GM23338 (cell line): ENCODE measurements at regions not wholly inside any gene's neighbourhood (a gene's known extent, or its start where the extent isn't known, plus 50 kb on each side); places are given as distances from the start of the nearest gene placed in this dataset.

Experiments used
- ATAC-seq: fragments of 200-7000 bp; cut with Tn5 transposase; 3 replicates; pipeline ENCODE4 v1.9.1; 2020
- DNase-seq: peaks from one replicate; pipeline ENCODE4 v3.0.0-alpha.2; 2015; ENCODE audit warnings: low spot score
- H2AFZ ChIP-seq: fragments of 200-600 bp; sonication (generic); 2 replicates; pipeline ENCODE4 v1.8.0; 2016; ENCODE audit warnings: antibody characterized with exemption, mild to moderate bottlenecking, moderate library complexity
- H3F3A ChIP-seq: fragments of 200-600 bp; sonication (generic); replicated peaks from 2 replicates; pipeline ENCODE4 v1.8.0; 2017; ENCODE audit warnings: antibody characterized with exemption, mixed run types, low read depth
- H3K27ac ChIP-seq: fragments of 200-600 bp; sonication (generic); 2 replicates; pipeline ENCODE4 v1.6.1; 2016; ENCODE audit warnings: low read depth
- H3K27me3 ChIP-seq: fragments of 200-600 bp; sonication (generic); 2 replicates; pipeline ENCODE4 v1.8.0; 2016; ENCODE audit warnings: mild to moderate bottlenecking, mixed run types, moderate library complexity; ENCODE audit not compliant: insufficient read depth
- H3K36me3 ChIP-seq: fragments of 200-600 bp; sonication (generic); 2 replicates; pipeline ENCODE4 v1.8.0; 2016; ENCODE audit warnings: mild to moderate bottlenecking; ENCODE audit not compliant: insufficient read depth
- H3K4me1 ChIP-seq: fragments of 200-600 bp; sonication (generic); 2 replicates; pipeline ENCODE4 v1.8.0; 2016; ENCODE audit warnings: mild to moderate bottlenecking, moderate library complexity; ENCODE audit not compliant: insufficient read depth
- H3K4me2 ChIP-seq: fragments of 200-600 bp; sonication (generic); 2 replicates; pipeline ENCODE4 v1.7.1; 2017; ENCODE audit warnings: mixed run types
- H3K4me3 ChIP-seq: fragments of 200-600 bp; sonication (generic); 2 replicates; pipeline ENCODE4 v1.6.1; 2016; ENCODE audit warnings: mixed run types
- H3K79me2 ChIP-seq: fragments of 200-600 bp; sonication (generic); replicated peaks from 2 replicates; pipeline ENCODE4 v1.8.0; 2017; ENCODE audit warnings: mild to moderate bottlenecking; ENCODE audit not compliant: insufficient read depth
- H3K9me2 ChIP-seq: fragments of 200-600 bp; sonication (generic); 2 replicates; pipeline ENCODE4 v1.8.0; 2017; ENCODE audit not compliant: insufficient read depth
- H4K20me1 ChIP-seq: fragments of 200-600 bp; sonication (generic); replicated peaks from 2 replicates; pipeline ENCODE4 v1.8.0; 2017; ENCODE audit warnings: mild to moderate bottlenecking; ENCODE audit not compliant: insufficient read depth
- H3K27ac Mint-ChIP-seq: 2 replicates; pipeline ENCODE4 v1.8.0; 2020; ENCODE audit warnings: inconsistent platforms, mild to moderate bottlenecking, moderate library complexity, mixed read lengths
- H3K27me3 Mint-ChIP-seq: 3 replicates; pipeline ENCODE4 v1.8.0; 2022; ENCODE audit warnings: low read depth, mild to moderate bottlenecking, moderate library complexity, mixed read lengths, inconsistent platforms; ENCODE audit not compliant: insufficient read depth, poor library complexity
- H3K36me3 Mint-ChIP-seq: 3 replicates; pipeline ENCODE4 v1.8.0; 2021; ENCODE audit warnings: low read depth, mild to moderate bottlenecking, inconsistent platforms, moderate library complexity, mixed read lengths
- H3K4me1 Mint-ChIP-seq: 3 replicates; pipeline ENCODE4 v1.8.0; 2020; ENCODE audit warnings: mild to moderate bottlenecking, inconsistent platforms, mixed read lengths
- H3K4me3 Mint-ChIP-seq: 3 replicates; pipeline ENCODE4 v1.8.0; 2021; ENCODE audit warnings: moderate library complexity, mild to moderate bottlenecking, inconsistent platforms, mixed read lengths
- H3K9me3 Mint-ChIP-seq: 3 replicates; pipeline ENCODE4 v1.8.0; 2020; ENCODE audit warnings: moderate library complexity, mild to moderate bottlenecking, inconsistent platforms, mixed read lengths
- CTCF ChIP-seq, 2 experiments: fragments of 200-600 bp in 1 of 2; sonication (generic) in 1 of 2; conservative IDR thresholded peaks; 2 replicates each; pipeline versions ENCODE4 v1.5.1 to v1.6.1; 2016 to 2017; ENCODE audit warnings: antibody characterized with exemption in 2 of 2, low read depth in 2 of 2, mild to moderate bottlenecking in 2 of 2, moderate library complexity in 1 of 2
- EZH2phosphoT487 ChIP-seq: fragments of 200-600 bp; sonication (generic); IDR thresholded peaks from one replicate; pipeline ENCODE4 v1.8.1; 2018; ENCODE audit warnings: antibody characterized with exemption; ENCODE audit not compliant: unreplicated experiment
- POLR2AphosphoS5 ChIP-seq: IDR thresholded peaks from 2 replicates; pipeline ENCODE4 v1.6.1; 2016; ENCODE audit warnings: antibody characterized with exemption, low read depth
- REST ChIP-seq: IDR thresholded peaks from one replicate; pipeline ENCODE4 v1.6.1; 2018; ENCODE audit warnings: antibody characterized with exemption; ENCODE audit not compliant: unreplicated experiment
- STAT1 ChIP-seq: IDR thresholded peaks from one replicate; pipeline ENCODE4 v1.6.1; 2016; ENCODE audit warnings: antibody characterized with exemption; ENCODE audit not compliant: unreplicated experiment
- ZNF114 ChIP-seq: fragments of 250-450 bp; sonication (Bioruptor Pico); IDR thresholded peaks from 2 replicates; pipeline ENCODE4 v1.5.0; 2020; ENCODE audit warnings: mild to moderate bottlenecking, moderate library complexity
- ZNF462 ChIP-seq: fragments of 250-450 bp; sonication (Bioruptor Pico); IDR thresholded peaks from 2 replicates; pipeline ENCODE4 v1.5.0; 2020; ENCODE audit warnings: mild to moderate bottlenecking, moderate library complexity

- Mint-ChIP-seq H3K4me1 (peaks cover 2% of the 10 kb centered on the region; the same call in 1 of the 3 replicates), H3K27ac (no peak overlapping the region), H3K9me3 (peaks cover 3% of the 10 kb centered on the region; the same call in 2 of the 3 replicates), H3K36me3 (no peaks in the 10 kb centered on the region), H3K4me3 (no peak overlapping the region), H3K27me3 (peaks cover 13% of the 10 kb centered on the region)
- no peak for DNase-seq
- Histone ChIP-seq H3K4me1 (no peaks in the 10 kb centered on the region), H3F3A (no peaks in the 10 kb centered on the region), H3K27me3 (no peaks in the 10 kb centered on the region), H3K4me3 (no peak overlapping the region), H3K4me2 (no peak overlapping the region), H4K20me1 (no peaks in the 10 kb centered on the region), H3K36me3 (no peaks in the 10 kb centered on the region), H3K27ac (no peak overlapping the region), H2AFZ (no peak overlapping the region), H3K9me2 (no peaks in the 10 kb centered on the region), H3K79me2 (no peaks in the 10 kb centered on the region)
- no peak for TF ChIP-seq ZNF114 (CRISPR knock-in tag)
- TF ChIP-seq REST, result no peak
- TF ChIP-seq EZH2phosphoT487, result no peak
- TF ChIP-seq ZNF462 (CRISPR knock-in tag), result no peak
- no peak for TF ChIP-seq STAT1
- no peak for TF ChIP-seq POLR2AphosphoS5
- TF ChIP-seq CTCF (conservative IDR thresholded peaks at IDR 0.05; ENCODE audit: low read depth in 2 of 2), result peak in 1 of 2 experiments; percentile 24; a peak in 1 of 4 replicates
- peak; percentile 58 for ATAC-seq
Observed at GRCh38 chr2:128522829-128523228, 204.2 kb upstream of the HS6ST1 start.
